Prostate gland (tissue), 2 donors: ENCODE measurements at regions not wholly inside any gene's neighbourhood (a gene's known extent, or its start where the extent isn't known, plus 50 kb on each side); places are given as distances from the start of the nearest gene placed in this dataset.

Source experiments
- POLR2A ChIP-seq: fragments of 450-650 bp; IDR thresholded peaks from one replicate; pipeline ENCODE4 v1.6.1; 2016; ENCODE audit warnings: antibody characterized with exemption, mild to moderate bottlenecking
- POLR2AphosphoS5 ChIP-seq: sonication (generic); formaldehyde crosslinking; IDR thresholded peaks from one replicate; pipeline ENCODE4 v1.6.1; 2017; ENCODE audit warnings: antibody characterized with exemption
- TF ChIP-seq, protein P1 (sequence below), 4 experiments: fragments of 200-600 bp in 2 of 4; fragments of 450-650 bp in 2 of 4; sonication (generic) in 2 of 4; IDR thresholded peaks; 1 replicate in 3 of 4; 2 replicates in 1 of 4; pipeline ENCODE4 v1.5.1; 2016 to 2019; ENCODE audit warnings: antibody characterized with exemption in 4 of 4, mild to moderate bottlenecking in 2 of 4, moderate library complexity in 2 of 4

DNA sequence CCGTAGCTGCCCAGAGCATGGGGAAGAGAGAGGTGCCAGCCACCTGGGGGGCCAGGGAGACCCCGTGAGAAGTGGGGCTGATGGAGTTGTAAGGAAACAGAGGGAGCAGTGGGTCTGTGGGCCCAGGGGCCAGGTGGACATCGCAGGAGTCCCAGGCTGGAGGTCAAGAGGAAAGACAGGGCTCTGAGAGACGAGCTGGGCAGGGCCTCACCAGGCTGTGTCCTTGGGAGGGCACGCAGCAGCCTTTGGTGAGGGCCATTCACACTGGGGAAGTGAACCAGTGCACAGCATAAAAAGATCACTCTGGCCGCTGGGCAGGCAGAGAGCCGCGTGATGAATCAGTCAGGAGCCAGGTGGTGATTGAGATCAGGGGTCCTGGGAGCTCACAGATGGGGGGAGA, 73.9 kb upstream of the FOXQ1 start:
- TF ChIP-seq, protein P1, sequence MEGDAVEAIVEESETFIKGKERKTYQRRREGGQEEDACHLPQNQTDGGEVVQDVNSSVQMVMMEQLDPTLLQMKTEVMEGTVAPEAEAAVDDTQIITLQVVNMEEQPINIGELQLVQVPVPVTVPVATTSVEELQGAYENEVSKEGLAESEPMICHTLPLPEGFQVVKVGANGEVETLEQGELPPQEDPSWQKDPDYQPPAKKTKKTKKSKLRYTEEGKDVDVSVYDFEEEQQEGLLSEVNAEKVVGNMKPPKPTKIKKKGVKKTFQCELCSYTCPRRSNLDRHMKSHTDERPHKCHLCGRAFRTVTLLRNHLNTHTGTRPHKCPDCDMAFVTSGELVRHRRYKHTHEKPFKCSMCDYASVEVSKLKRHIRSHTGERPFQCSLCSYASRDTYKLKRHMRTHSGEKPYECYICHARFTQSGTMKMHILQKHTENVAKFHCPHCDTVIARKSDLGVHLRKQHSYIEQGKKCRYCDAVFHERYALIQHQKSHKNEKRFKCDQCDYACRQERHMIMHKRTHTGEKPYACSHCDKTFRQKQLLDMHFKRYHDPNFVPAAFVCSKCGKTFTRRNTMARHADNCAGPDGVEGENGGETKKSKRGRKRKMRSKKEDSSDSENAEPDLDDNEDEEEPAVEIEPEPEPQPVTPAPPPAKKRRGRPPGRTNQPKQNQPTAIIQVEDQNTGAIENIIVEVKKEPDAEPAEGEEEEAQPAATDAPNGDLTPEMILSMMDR (IDR thresholded peaks at IDR 0.05), result no peak
- no peak for TF ChIP-seq POLR2AphosphoS5
- no peak for TF ChIP-seq POLR2A
